ENCODE measurements at regions not wholly inside any gene's neighbourhood (a gene's known extent, or its start where the extent isn't known, plus 50 kb on each side); places are given as distances from the start of the nearest gene placed in this dataset.

GRCh38 chr18:34457761-34458160, 233.0 kb upstream of the NOL4 start:
- Mint-ChIP-seq H3K4me3 (no peak overlapping the region), H3K9me3 (no peaks in the 10 kb centered on the region), H3K4me1 (no peaks in the 10 kb centered on the region), H3K27ac (no peak overlapping the region), H3K27me3 (no peaks in the 10 kb centered on the region), H3K36me3 (ENCODE audit: low read depth) (no peaks in the 10 kb centered on the region)
- CTCF ChIA-PET = no interaction called here
- DNase-seq = no peak
- POLR2A ChIA-PET = no interaction called here

GRCh38 chr18:34458410-34458977, 233.8 kb upstream of the NOL4 start:
- Mint-ChIP-seq H3K36me3 (ENCODE audit: low read depth) (no peaks in the 10 kb centered on the region), H3K4me1 (no peaks in the 10 kb centered on the region), H3K9me3 (no peaks in the 10 kb centered on the region), H3K27ac (no peak overlapping the region), H3K27me3 (no peaks in the 10 kb centered on the region), H3K4me3 (no peak overlapping the region)
- no peak for DNase-seq
- ChIA-PET POLR2A (no interaction called here), CTCF (no interaction called here)

- ChIA-PET CTCF (no interaction called here), POLR2A (no interaction called here)
- Mint-ChIP-seq H3K4me1 (no peaks in the 10 kb centered on the region), H3K9me3 (no peaks in the 10 kb centered on the region), H3K27ac (no peak overlapping the region), H3K36me3 (ENCODE audit: low read depth) (no peaks in the 10 kb centered on the region), H3K4me3 (no peak overlapping the region), H3K27me3 (no peaks in the 10 kb centered on the region)
- no peak for DNase-seq
These were observed 236.6 kb upstream of the NOL4 start for GRCh38 chr18:34461266-34461665.

- no peak overlapping the region for H3K4me3 Mint-ChIP-seq
These were observed 242.3 kb upstream of the NOL4 start for GRCh38 chr18:34467058-34467457.

GRCh38 chr18:34480162-34480700, 229.9 kb upstream of the DTNA start:
- ChIA-PET CTCF (no interaction called here), POLR2A (no interaction called here)
- no peak for DNase-seq
- Mint-ChIP-seq H3K4me3 (no peak overlapping the region), H3K27ac (no peak overlapping the region), H3K36me3 (ENCODE audit: low read depth) (no peaks in the 10 kb centered on the region), H3K27me3 (no peaks in the 10 kb centered on the region), H3K4me1 (no peaks in the 10 kb centered on the region), H3K9me3 (no peaks in the 10 kb centered on the region)

More at GRCh38 chr18:34467058-34467457, 242.3 kb upstream of the NOL4 start:
- Mint-ChIP-seq H3K27me3 (no peaks in the 10 kb centered on the region), H3K9me3 (no peaks in the 10 kb centered on the region), H3K4me1 (no peaks in the 10 kb centered on the region), H3K36me3 (ENCODE audit: low read depth) (no peaks in the 10 kb centered on the region), H3K27ac (no peak overlapping the region)
- ChIA-PET CTCF (no interaction called here), POLR2A (no interaction called here)
- no peak for DNase-seq

- Mint-ChIP-seq H3K4me1 (no peaks in the 10 kb centered on the region), H3K27me3 (no peaks in the 10 kb centered on the region), H3K36me3 (ENCODE audit: low read depth) (no peaks in the 10 kb centered on the region), H3K9me3 (no peaks in the 10 kb centered on the region), H3K27ac (no peak overlapping the region), H3K4me3 (no peak overlapping the region)
- CTCF ChIA-PET = no interaction called here
- no peak for DNase-seq
- POLR2A ChIA-PET = no interaction called here
These were observed 227.9 kb upstream of the DTNA start for GRCh38 chr18:34482204-34482603.

GRCh38 chr18:34483198-34483597, 226.9 kb upstream of the DTNA start:
- POLR2A ChIA-PET = no interaction called here
- Mint-ChIP-seq H3K27me3 (no peaks in the 10 kb centered on the region), H3K4me1 (no peaks in the 10 kb centered on the region), H3K36me3 (ENCODE audit: low read depth) (no peaks in the 10 kb centered on the region), H3K9me3 (no peaks in the 10 kb centered on the region), H3K4me3 (no peak overlapping the region), H3K27ac (no peak overlapping the region)
- CTCF ChIA-PET = no interaction called here
- no peak for DNase-seq

GRCh38 chr18:34491719-34492118, 218.4 kb upstream of the DTNA start:
- H3K9me3 Mint-ChIP-seq = no peaks in the 10 kb centered on the region
- POLR2A ChIA-PET = no interaction called here
- DNase-seq = no peak
- no peak overlapping the region for H3K4me3 Mint-ChIP-seq
- H3K27me3 Mint-ChIP-seq = peaks cover 39% of the 10 kb centered on the region
- CTCF ChIA-PET = no interaction called here
- H3K4me1 Mint-ChIP-seq = peaks cover 4% of the 10 kb centered on the region
- H3K36me3 Mint-ChIP-seq (ENCODE audit: low read depth) = no peaks in the 10 kb centered on the region
- no peak overlapping the region for H3K27ac Mint-ChIP-seq

- no peaks in the 10 kb centered on the region for H3K36me3 Mint-ChIP-seq (ENCODE audit: low read depth)
- POLR2A ChIA-PET = no interaction called here
- peaks cover 39% of the 10 kb centered on the region for H3K27me3 Mint-ChIP-seq
- no peak for DNase-seq
- H3K9me3 Mint-ChIP-seq = no peaks in the 10 kb centered on the region
- CTCF ChIA-PET = interaction anchor here (0.7 kb wide), 1 partner anchor 443 kb away, joined by 3 read pairs; no protein-coding TSS in a partner anchor
- H3K4me1 Mint-ChIP-seq = peaks cover 4% of the 10 kb centered on the region
- no peak overlapping the region for H3K27ac Mint-ChIP-seq
- H3K4me3 Mint-ChIP-seq = no peak overlapping the region
These were observed 217.4 kb upstream of the DTNA start for GRCh38 chr18:34492652-34493051.

GRCh38 chr18:34493099-34493544, 217.0 kb upstream of the DTNA start:
- Mint-ChIP-seq H3K36me3 (ENCODE audit: low read depth) (no peaks in the 10 kb centered on the region), H3K27ac (no peak overlapping the region), H3K4me1 (peaks cover 4% of the 10 kb centered on the region), H3K27me3 (peaks cover 39% of the 10 kb centered on the region), H3K9me3 (no peaks in the 10 kb centered on the region), H3K4me3 (peak overlapping the region; percentile 40)
- ChIA-PET CTCF (interaction anchor here (0.7 kb wide), 1 partner anchor 443 kb away, joined by 3 read pairs; no protein-coding TSS in a partner anchor), POLR2A (no interaction called here)
- peak; percentile 9 for DNase-seq

GRCh38 chr18:34493566-34494358, 216.3 kb upstream of the DTNA start:
- Mint-ChIP-seq H3K36me3 (ENCODE audit: low read depth) (no peaks in the 10 kb centered on the region), H3K9me3 (no peaks in the 10 kb centered on the region), H3K27ac (no peak overlapping the region), H3K4me3 (peak overlapping the region; percentile 44), H3K27me3 (peaks cover 39% of the 10 kb centered on the region), H3K4me1 (peaks cover 4% of the 10 kb centered on the region)
- no peak for DNase-seq
- ChIA-PET POLR2A (no interaction called here), CTCF (no interaction called here)

GRCh38 chr18:34494359-34494696, 215.8 kb upstream of the DTNA start:
- no peaks in the 10 kb centered on the region for H3K9me3 Mint-ChIP-seq
- no peak overlapping the region for H3K4me3 Mint-ChIP-seq
- peaks cover 39% of the 10 kb centered on the region for H3K27me3 Mint-ChIP-seq
- DNase-seq = no peak
- peaks cover 4% of the 10 kb centered on the region for H3K4me1 Mint-ChIP-seq
- CTCF ChIA-PET = no interaction called here
- no peaks in the 10 kb centered on the region for H3K36me3 Mint-ChIP-seq (ENCODE audit: low read depth)
- POLR2A ChIA-PET = no interaction called here
- no peak overlapping the region for H3K27ac Mint-ChIP-seq

- Mint-ChIP-seq H3K4me1 (peaks cover 4% of the 10 kb centered on the region), H3K9me3 (no peaks in the 10 kb centered on the region), H3K36me3 (ENCODE audit: low read depth) (no peaks in the 10 kb centered on the region), H3K4me3 (no peak overlapping the region), H3K27ac (no peak overlapping the region), H3K27me3 (peaks cover 37% of the 10 kb centered on the region)
- POLR2A ChIA-PET = no interaction called here
- DNase-seq = no peak
- CTCF ChIA-PET = no interaction called here
These were observed 214.6 kb upstream of the DTNA start for GRCh38 chr18:34495506-34495905.

GRCh38 chr18:34501553-34501952, 208.5 kb upstream of the DTNA start:
- no peaks in the 10 kb centered on the region for H3K36me3 Mint-ChIP-seq (ENCODE audit: low read depth)
- ChIA-PET CTCF (no interaction called here), POLR2A (no interaction called here)
- no peaks in the 10 kb centered on the region for H3K9me3 Mint-ChIP-seq
- no peaks in the 10 kb centered on the region for H3K27me3 Mint-ChIP-seq
- no peak overlapping the region for H3K4me3 Mint-ChIP-seq
- no peaks in the 10 kb centered on the region for H3K4me1 Mint-ChIP-seq
- no peak overlapping the region for H3K27ac Mint-ChIP-seq
- DNase-seq = no peak

All from activated CD4-positive, alpha-beta T cell treated with anti-CD3 and anti-CD28 coated beads, Interleukin-2, amount 10 ng/mL, durations not matched to agents 7 days and 5 days (primary cell).